Dendritic cell treated with granulocyte-macrophage colony-stimulating factor and Interleukin-4, amounts not matched to agents 40 ng/mL and 50 ng/mL, for 4 days (primary cell): ENCODE measurements at regions not wholly inside any gene's neighbourhood (a gene's known extent, or its start where the extent isn't known, plus 50 kb on each side); places are given as distances from the start of the nearest gene placed in this dataset.
"Not testable (repeated sequence)": the region's sequence is repeated elsewhere in the genome, so short reads cannot be mapped to it uniquely, and the experiment has no call there.

ENCODE experiments used
- H3K27ac Mint-ChIP-seq: one replicate; pipeline ENCODE4 v1.8.0; 2022; ENCODE audit warnings: mild to moderate bottlenecking, mixed read lengths
- H3K27me3 Mint-ChIP-seq: one replicate; pipeline ENCODE4 v1.8.0; 2022; ENCODE audit warnings: mild to moderate bottlenecking, mixed read lengths
- H3K36me3 Mint-ChIP-seq: one replicate; pipeline ENCODE4 v1.8.0; 2022; ENCODE audit warnings: low read depth, mixed read lengths
- H3K4me1 Mint-ChIP-seq: one replicate; pipeline ENCODE4 v1.8.0; 2022; ENCODE audit warnings: low read depth, mixed read lengths
- H3K4me3 Mint-ChIP-seq: one replicate; pipeline ENCODE4 v1.8.0; 2022; ENCODE audit warnings: mild to moderate bottlenecking, moderate library complexity, mixed read lengths
- H3K9me3 Mint-ChIP-seq: one replicate; pipeline ENCODE4 v1.8.0; 2022; ENCODE audit warnings: mixed read lengths
- intact Hi-C: fragments of 100-400 bp; cut with micrococcal nuclease; formaldehyde crosslinking; loops from one replicate; pipeline ENCODE4 v1.15.0; 2022

DNA sequence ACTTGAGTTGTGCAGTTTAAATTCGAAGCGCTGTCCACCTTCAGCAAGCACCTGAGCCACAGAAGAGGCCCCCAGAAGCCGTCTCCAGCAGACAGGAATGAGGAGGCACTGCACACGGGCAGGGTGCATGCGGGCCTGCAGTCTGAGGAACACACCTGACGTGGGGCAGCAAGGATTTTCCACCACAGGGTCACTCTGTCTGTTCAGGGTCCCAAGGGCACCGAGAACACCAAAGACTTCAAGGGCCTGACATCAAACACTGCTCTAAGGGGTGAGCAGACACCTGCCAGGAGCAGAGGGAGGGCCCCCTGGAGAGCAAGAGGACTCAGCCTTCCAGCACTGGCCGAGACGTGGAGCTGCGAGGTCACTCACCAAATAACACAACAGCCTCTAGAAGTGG is 99.7 kb upstream of the C14orf180 start:
- H3K36me3 Mint-ChIP-seq, result no peaks in the 10 kb centered on the region
- intact Hi-C loops, result no loop called here
- H3K4me3 Mint-ChIP-seq, result no peak overlapping the region
- no peak overlapping the region for H3K27ac Mint-ChIP-seq
- H3K27me3 Mint-ChIP-seq, result no peaks in the 10 kb centered on the region
- H3K4me1 Mint-ChIP-seq, result no peaks in the 10 kb centered on the region
- H3K9me3 Mint-ChIP-seq, result peaks cover 32% of the 10 kb centered on the region

DNA sequence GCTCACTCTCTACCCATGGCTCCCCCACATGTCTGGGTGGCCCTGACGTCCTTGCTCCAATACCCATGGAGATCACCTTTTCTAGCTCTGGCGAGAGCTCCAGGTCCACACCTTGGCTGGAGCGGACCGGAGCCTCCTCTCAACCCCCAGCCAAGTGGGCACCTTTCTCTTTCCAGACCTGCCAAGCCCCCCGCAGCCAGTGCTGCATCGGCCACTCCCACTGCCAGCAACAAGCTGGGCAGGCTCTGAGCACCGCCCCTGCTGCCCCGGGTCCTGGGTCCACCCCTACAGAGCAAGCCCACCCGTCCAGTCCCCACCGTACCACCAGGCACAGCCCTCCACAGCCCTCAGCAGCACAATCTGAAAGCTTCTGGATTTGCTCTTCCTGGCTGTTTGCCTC is 98.2 kb upstream of the C14orf180 start:
- H3K9me3 Mint-ChIP-seq, result peaks cover 32% of the 10 kb centered on the region

DNA sequence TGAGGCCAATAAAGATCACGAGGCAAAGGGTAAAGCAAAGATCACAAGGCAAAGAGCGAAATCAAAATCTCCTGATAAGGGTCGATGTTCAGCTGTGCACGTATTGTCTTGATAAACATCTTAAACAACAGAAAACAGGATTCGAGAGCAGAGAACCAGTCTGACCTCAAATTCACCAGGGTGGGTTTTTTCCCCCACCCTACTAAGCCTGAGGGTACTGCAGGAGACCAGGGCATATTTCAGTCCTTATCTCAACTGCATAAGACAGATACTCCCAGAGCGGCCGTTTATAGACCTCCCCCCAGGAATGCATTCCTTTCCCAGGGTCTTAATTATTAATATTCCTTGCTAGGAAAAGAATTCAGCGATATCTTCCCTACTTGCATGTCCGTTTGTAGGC is 97.5 kb upstream of the C14orf180 start:
- H3K4me3 Mint-ChIP-seq, intact Hi-C loops, H3K36me3 Mint-ChIP-seq, H3K27me3 Mint-ChIP-seq, H3K27ac Mint-ChIP-seq, H3K4me1 Mint-ChIP-seq: not testable (repeated sequence)
- H3K9me3 Mint-ChIP-seq, result peaks cover 32% of the 10 kb centered on the region

More for the DNA sequence above, 98.2 kb upstream of the C14orf180 start:
- H3K36me3 Mint-ChIP-seq, result no peaks in the 10 kb centered on the region
- intact Hi-C loops, result no loop called here
- no peaks in the 10 kb centered on the region for H3K4me1 Mint-ChIP-seq
- no peak overlapping the region for H3K4me3 Mint-ChIP-seq
- no peak overlapping the region for H3K27ac Mint-ChIP-seq
- no peaks in the 10 kb centered on the region for H3K27me3 Mint-ChIP-seq

DNA sequence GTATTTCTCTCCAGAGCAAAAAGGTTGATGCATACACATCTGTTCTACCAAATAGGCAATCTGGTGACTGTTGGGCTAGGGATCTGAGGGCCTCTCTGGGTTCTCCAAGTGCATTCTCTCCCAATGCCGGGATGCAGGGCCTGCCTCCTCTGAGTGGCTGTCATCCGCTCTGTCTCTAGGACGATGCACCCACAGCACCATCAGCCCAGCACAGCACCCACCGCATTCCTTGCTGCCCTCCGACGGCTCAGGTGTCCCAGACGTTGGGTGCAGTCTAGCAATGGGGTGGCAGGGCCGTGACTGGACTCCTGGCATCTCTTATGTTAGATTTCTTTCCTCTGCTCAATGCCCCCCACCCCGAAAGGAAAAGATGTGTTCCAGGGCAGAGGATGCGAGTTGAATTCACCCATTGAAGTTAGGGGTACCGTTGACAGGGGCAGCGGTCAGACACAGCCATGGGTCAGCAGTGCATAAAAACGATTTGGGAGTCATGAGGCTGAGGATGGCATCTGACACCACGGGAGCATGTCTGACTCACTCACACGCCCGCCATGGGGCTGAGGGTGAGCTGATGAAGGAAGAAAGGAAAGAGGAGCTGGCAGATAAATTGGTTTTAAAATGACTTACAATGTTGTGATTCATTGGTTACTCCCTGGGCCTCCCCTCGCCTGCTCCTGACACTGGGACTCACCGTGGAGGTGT is 93.2 kb upstream of the C14orf180 start:
- no peaks in the 10 kb centered on the region for H3K4me1 Mint-ChIP-seq
- H3K27ac Mint-ChIP-seq, result no peak overlapping the region
- H3K36me3 Mint-ChIP-seq, result no peaks in the 10 kb centered on the region
- intact Hi-C loops, result no loop called here
- H3K9me3 Mint-ChIP-seq, result peaks cover 23% of the 10 kb centered on the region
- H3K4me3 Mint-ChIP-seq, result no peak overlapping the region
- peaks cover 4% of the 10 kb centered on the region for H3K27me3 Mint-ChIP-seq

DNA sequence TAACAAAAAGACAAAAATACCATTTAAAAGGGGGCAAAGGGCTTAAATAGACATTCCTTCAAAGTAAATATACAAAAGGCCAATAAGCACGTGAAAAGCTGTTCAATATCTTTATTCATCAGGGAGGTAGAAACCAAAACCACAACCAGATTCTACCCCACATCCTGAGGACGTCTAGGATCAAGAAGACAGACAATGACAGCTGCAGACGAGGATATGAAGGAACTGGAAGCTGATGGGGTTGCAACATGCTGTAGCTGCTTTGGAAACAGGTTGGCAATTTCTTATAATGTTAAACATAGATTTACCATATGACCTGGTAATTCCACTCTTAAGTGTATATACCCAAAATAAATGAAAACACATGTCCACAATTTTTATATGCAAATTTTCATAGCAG is 85.1 kb upstream of the C14orf180 start:
- Mint-ChIP-seq H3K4me3 (no peak overlapping the region), H3K9me3 (peaks cover 8% of the 10 kb centered on the region), H3K36me3 (no peaks in the 10 kb centered on the region)

DNA sequence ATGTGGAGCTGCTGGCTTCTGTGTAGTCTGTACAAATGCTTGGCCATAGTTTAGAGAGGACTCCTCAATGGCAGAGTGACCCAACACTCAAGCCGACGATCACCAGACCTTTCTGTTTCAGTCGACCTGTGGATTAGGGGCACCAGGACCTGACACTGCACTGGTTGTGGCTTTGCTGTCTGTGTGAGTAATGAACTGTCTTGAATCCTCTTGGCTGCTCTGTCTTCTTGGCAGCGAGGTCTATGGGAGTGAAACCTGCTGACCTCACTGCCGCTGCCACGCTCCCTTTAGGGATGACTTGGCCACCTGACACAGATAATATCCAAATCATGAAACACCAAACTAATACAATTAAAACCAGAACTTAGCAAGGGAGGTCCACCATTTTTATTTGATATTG is 83.5 kb upstream of the C14orf180 start:
- Mint-ChIP-seq H3K27me3 (peaks cover 5% of the 10 kb centered on the region), H3K4me3 (no peak overlapping the region), H3K4me1 (no peaks in the 10 kb centered on the region), H3K36me3 (no peaks in the 10 kb centered on the region), H3K27ac (no peak overlapping the region), H3K9me3 (peaks cover 8% of the 10 kb centered on the region)
- intact Hi-C loops, result no loop called here

More for the DNA sequence above, 85.1 kb upstream of the C14orf180 start:
- intact Hi-C loops, result no loop called here
- Mint-ChIP-seq H3K27me3 (peaks cover 5% of the 10 kb centered on the region), H3K4me1 (no peaks in the 10 kb centered on the region), H3K27ac (no peak overlapping the region)

DNA sequence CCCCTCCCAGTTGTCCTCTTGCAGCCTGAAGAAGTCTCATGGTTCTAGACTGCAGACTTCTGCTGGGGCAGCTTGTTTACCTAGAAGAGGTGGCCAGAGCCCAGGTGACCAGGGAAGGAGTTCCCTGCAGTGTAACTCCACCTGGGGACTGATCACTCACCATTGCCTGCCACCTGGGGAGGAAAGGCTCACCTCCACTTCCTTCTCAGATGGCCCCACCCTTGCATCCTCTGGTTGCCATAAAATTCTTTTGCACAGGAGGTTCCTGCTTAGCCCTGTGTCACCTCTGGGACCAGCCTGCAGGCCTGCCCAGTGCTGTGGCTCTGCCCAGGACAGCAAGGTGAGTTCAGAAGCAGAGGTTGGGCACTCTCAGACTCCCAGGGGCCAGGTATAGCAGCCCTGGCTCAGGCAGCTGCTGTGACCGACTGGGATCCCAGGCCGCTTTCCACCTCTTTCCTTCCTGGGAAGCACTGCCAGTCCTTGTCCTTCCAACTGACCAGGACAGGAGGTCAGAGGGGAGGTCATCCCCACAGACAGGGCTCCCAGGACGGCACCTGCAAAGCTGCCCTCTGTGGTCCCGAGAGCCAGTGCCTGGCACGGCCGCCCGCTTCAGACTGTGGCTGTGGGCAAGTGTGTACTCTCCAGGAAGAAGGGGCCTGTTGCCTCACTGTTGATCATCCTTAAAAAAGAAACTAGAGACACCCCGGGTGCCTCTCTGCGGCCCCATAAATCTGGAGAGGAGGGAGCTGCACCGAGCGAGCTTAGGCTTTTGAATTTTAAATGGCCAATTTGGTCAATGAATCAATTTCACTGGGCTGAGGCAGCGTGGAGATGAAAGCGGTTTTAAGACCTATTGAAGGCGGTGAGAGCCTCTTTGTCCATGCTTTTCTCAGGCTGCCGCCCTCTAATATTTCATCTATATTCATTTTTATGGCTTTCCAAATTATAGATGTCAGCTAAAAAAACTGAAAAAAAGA is 79.5 kb upstream of the C14orf180 start:
- no peak overlapping the region for H3K4me3 Mint-ChIP-seq
- no peak overlapping the region for H3K27ac Mint-ChIP-seq
- peaks cover 6% of the 10 kb centered on the region for H3K27me3 Mint-ChIP-seq
- H3K9me3 Mint-ChIP-seq, result peaks cover 23% of the 10 kb centered on the region
- intact Hi-C loops, result no loop called here
- H3K4me1 Mint-ChIP-seq, result no peaks in the 10 kb centered on the region
- no peaks in the 10 kb centered on the region for H3K36me3 Mint-ChIP-seq

DNA sequence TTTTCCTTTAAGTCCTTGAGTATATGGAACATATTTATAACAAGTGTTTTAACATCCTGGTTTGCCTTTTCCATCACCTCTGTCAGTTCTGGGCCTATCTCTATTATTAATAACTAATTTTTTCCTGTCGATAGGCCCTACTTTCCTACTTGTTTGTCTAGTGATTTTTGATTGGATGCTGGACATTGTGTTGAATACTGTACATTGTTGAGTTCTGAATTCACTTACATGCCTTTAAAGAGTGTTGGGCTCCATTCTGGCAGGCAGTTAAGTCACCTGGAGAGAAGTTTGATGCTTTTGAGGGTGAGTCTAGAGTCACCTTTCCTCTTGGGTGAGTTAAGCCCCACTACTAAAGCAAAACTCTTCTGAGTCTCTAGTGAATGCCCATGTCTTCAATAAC is 77.5 kb upstream of the C14orf180 start:
- intact Hi-C loops, result no loop called here
- H3K4me3 Mint-ChIP-seq, result no peak overlapping the region
- H3K27ac Mint-ChIP-seq, result no peak overlapping the region
- peaks cover 15% of the 10 kb centered on the region for H3K9me3 Mint-ChIP-seq
- no peaks in the 10 kb centered on the region for H3K4me1 Mint-ChIP-seq
- H3K27me3 Mint-ChIP-seq, result peaks cover 6% of the 10 kb centered on the region
- no peaks in the 10 kb centered on the region for H3K36me3 Mint-ChIP-seq

DNA sequence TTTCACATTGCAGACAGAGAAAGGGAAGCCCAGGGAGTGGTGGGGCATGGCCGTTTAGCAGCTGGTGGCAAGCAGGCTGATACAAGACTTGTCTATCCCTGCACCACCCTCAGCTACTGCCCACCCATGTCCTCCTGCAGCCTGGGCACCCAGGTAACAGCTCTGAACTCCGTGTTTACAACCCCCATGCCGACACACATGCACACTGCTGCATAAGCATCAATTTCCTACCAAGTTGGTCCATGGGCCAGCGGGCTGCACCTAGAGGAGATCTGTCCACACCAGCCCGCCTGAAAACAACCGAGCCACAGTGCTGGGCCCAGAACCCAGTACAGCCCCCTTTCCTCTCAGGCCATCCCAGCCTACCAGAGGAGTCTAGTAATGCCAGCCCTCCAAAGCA is 75.9 kb upstream of the C14orf180 start:
- H3K4me1 Mint-ChIP-seq, result no peaks in the 10 kb centered on the region
- no peak overlapping the region for H3K27ac Mint-ChIP-seq

DNA sequence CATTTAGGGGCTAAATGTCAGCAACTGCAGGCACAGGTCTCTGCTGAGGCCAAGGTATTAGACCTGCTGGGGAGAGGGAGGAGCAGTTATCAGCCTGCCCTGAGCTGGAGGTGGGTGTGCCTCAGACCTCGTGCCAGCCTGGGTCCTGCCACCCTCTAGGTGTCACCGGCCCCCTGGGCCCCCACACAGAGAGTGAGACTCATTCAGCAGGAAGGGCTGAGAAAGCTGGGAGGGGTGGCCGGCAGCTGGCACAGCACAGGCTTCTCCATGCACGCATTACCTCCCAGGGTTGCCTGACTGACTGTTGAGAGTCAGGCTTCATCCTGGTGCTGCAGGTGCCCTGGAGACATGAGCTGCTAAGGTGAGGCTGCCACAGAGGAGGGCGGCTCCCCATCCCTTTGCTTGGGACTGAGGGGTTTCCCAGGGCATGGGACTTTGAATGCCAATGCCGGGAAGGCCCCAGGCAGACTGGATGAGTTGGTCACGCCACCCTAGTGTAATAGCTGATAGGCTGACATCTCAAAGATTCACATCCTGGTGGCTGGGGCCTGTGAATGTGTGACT is 75.3 kb upstream of the C14orf180 start:
- H3K4me1 Mint-ChIP-seq, result no peaks in the 10 kb centered on the region
- peaks cover 1% of the 10 kb centered on the region for H3K27me3 Mint-ChIP-seq
- intact Hi-C loops, result no loop called here
- no peaks in the 10 kb centered on the region for H3K36me3 Mint-ChIP-seq
- H3K27ac Mint-ChIP-seq, result no peak overlapping the region
- peaks cover 15% of the 10 kb centered on the region for H3K9me3 Mint-ChIP-seq
- no peak overlapping the region for H3K4me3 Mint-ChIP-seq

More for the DNA sequence above, 75.9 kb upstream of the C14orf180 start:
- Mint-ChIP-seq H3K9me3 (peaks cover 15% of the 10 kb centered on the region), H3K27me3 (peaks cover 1% of the 10 kb centered on the region), H3K4me3 (no peak overlapping the region), H3K36me3 (no peaks in the 10 kb centered on the region)
- intact Hi-C loops, result no loop called here

DNA sequence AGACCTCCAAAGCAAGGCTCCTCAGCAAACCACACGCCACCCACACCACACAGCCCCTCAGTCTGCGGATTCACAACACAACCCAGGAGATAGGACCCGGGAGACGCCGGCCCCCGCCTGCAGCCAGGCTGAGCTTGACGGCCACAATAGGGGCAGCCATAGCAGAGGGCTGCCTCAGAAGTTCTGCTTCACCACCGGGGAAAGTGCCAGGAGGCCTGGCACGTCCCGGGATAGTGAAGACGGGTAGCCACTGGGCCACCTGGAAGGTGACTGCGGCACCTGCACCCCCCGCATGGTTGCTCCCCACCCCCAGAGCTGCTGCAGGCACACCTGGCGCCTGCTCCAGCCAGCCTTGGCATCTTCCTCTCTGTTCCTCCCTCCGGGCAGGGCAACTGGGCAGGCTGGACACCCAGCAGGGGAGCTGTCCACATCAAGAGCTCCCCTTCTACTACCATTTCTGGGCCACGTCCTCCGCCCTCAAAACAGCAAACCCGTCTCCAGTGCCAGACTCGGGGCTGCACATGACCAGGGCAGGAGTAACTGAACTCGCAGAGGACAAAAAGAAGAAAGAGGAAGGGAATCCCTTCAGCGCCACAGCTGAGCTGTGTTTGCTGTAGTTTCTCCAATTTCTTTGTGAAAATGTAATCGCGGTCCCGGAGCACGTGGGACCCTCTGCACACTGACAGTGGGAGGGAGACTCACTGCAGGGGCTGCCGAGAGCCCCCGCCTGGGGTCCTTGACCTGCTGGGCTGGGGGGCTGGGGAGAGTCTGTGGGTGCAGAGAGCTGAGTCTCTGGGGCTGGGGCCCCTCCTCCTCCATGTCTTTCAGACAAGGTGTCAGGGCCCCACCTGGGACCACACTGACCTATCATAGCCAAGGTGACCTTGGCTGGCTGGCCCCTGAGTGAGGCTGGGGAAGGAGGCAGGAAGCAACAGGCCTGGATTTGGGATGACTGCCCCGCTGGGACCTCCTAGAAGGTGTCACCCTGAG is 74.2 kb upstream of the C14orf180 start:
- no peaks in the 10 kb centered on the region for H3K4me1 Mint-ChIP-seq
- H3K4me3 Mint-ChIP-seq, result no peak overlapping the region
- H3K27ac Mint-ChIP-seq, result no peak overlapping the region
- H3K9me3 Mint-ChIP-seq, result peaks cover 15% of the 10 kb centered on the region
- peaks cover 1% of the 10 kb centered on the region for H3K27me3 Mint-ChIP-seq
- intact Hi-C loops, result no loop called here
- H3K36me3 Mint-ChIP-seq, result no peaks in the 10 kb centered on the region

DNA sequence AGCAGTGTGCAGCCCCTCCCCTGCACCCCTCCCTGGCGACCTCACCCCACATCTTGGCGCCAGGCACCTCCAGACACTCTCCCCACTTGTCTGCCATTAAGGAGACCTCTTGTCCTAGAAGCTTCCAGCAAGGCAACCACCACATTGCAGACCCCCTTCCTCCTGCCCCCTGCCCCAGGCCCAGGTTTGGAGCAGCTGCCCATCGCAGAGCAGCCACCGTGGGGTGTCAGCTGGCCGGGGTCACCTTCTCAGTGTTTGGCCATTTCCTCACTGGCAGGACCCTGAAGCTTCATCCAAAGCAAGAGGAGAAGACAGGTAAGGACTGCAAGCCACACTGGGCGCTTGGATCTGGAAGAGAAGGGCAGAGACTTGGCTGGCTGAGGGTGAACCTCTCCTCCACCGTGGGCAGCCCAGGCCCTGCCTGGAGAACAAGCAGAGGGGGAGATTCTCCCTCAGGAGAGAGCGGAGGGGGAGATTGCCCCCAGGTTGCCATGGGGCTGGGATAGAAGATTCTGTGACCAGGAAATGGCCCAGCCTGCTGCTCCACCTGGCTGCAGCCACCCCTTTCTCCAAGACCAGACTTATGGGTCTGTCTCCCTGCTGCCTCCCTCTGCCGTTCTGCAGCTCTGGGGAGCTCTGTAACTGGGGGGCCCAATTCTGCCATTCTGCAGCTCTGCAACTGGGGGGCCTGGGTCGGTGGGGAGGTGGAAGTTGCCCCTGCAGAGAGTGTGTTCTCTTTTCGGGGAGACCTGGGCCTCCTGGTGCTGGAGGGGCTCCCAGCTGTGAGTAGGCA is 72.9 kb upstream of the C14orf180 start:
- H3K36me3 Mint-ChIP-seq, result no peaks in the 10 kb centered on the region
- peaks cover 1% of the 10 kb centered on the region for H3K27me3 Mint-ChIP-seq
- intact Hi-C loops, result no loop called here
- peaks cover 13% of the 10 kb centered on the region for H3K9me3 Mint-ChIP-seq
- H3K27ac Mint-ChIP-seq, result no peak overlapping the region
- no peak overlapping the region for H3K4me3 Mint-ChIP-seq
- no peaks in the 10 kb centered on the region for H3K4me1 Mint-ChIP-seq

DNA sequence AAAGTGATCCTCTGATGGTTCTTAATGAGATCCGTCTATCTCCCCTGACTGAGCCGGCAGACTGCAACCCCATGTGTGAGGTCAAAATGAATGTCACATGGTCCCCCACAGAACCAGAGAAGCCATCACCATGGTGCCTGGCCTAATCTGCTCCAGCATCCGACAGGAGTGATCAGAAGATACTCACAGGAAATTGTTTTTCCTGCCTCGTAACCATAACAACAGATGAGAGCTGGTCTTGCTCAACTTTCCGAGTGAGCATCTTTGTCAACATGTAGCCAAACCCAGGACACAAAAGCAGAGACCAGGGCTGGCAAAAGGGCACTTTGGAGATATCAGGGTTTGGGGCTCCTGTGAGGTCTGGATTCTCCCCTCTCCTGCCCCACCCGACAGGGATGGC is 72.1 kb upstream of the C14orf180 start:
- Mint-ChIP-seq H3K9me3 (peaks cover 5% of the 10 kb centered on the region), H3K27ac (no peak overlapping the region), H3K27me3 (peaks cover 1% of the 10 kb centered on the region), H3K4me3 (no peak overlapping the region), H3K36me3 (no peaks in the 10 kb centered on the region), H3K4me1 (no peaks in the 10 kb centered on the region)
- intact Hi-C loops, result no loop called here
